M059J (cell line): ENCODE measurements at regions not wholly inside any gene's neighbourhood (a gene's known extent, or its start where the extent isn't known, plus 50 kb on each side); places are given as distances from the start of the nearest gene placed in this dataset.

Source experiments
- DNase-seq: peaks from one replicate; pipeline ENCODE4 v3.0.0-alpha.2; 2012; ENCODE audit warnings: low read depth

- no peak for DNase-seq
Measured at GRCh38 chr2:10237392-10238321, 65.0 kb upstream of the HPCAL1 start.

- no peak for DNase-seq
Measured at GRCh38 chr2:10238396-10238795, 64.3 kb upstream of the HPCAL1 start.

- DNase-seq, result no peak
Measured at GRCh38 chr2:10238991-10239485, 63.7 kb upstream of the HPCAL1 start.

- no peak for DNase-seq
Measured at GRCh38 chr2:10239561-10239967, 63.1 kb upstream of the HPCAL1 start.

- DNase-seq, result no peak
Measured at GRCh38 chr2:10240161-10240681, 62.5 kb upstream of the HPCAL1 start.

- no peak for DNase-seq
Measured at GRCh38 chr2:10240911-10241610, 61.6 kb upstream of the HPCAL1 start.

GRCh38 chr2:10241641-10242430 lies 60.9 kb upstream of the HPCAL1 start:
- no peak for DNase-seq

GRCh38 chr2:10242451-10242850 lies 60.3 kb upstream of the HPCAL1 start:
- no peak for DNase-seq

GRCh38 chr2:10242998-10243925 lies 59.4 kb upstream of the HPCAL1 start:
- DNase-seq, result no peak

GRCh38 chr2:10243926-10244270 lies 58.8 kb upstream of the HPCAL1 start:
- DNase-seq, result no peak

GRCh38 chr2:10245021-10245420 lies 57.7 kb upstream of the HPCAL1 start:
- no peak for DNase-seq

- no peak for DNase-seq
Measured at GRCh38 chr2:10245661-10246060, 57.0 kb upstream of the HPCAL1 start.

- DNase-seq, result no peak
Measured at GRCh38 chr2:10246370-10246769, 56.3 kb upstream of the HPCAL1 start.

GRCh38 chr2:10246831-10247230 lies 55.9 kb upstream of the HPCAL1 start:
- DNase-seq, result no peak

- DNase-seq, result no peak
Measured at GRCh38 chr2:10249798-10250197, 52.9 kb upstream of the HPCAL1 start.

GRCh38 chr2:10252224-10252623 lies 50.5 kb upstream of the HPCAL1 start:
- no peak for DNase-seq

GRCh38 chr2:10252661-10253060 lies 50.0 kb upstream of the HPCAL1 start:
- DNase-seq, result peak; percentile 25
